Small intestine (tissue), 7 donors: ENCODE measurements at regions not wholly inside any gene's neighbourhood (a gene's known extent, or its start where the extent isn't known, plus 50 kb on each side); places are given as distances from the start of the nearest gene placed in this dataset.
A peak's percentile ranks its signal among the peaks of the same experiment; 100 is the strongest.

Source experiments
- DNase-seq, 2 donors: peaks; one replicate each; pipeline versions ENCODE4 v3.0.0 to v3.0.0-alpha.2; 2013
- FAIRE-seq: peaks from 2 replicates; lab custom pipeline; 2012; peaks lifted over from hg19 to GRCh38; lab: Jason Lieb, UNC
- H3K27ac ChIP-seq, 3 donors: one replicate each; pipeline ENCODE4 v1.5.1; 2013; ENCODE audit warnings: low read length in 2 of 3, mild to moderate bottlenecking in 2 of 3, control low read depth in 1 of 3, inconsistent platforms in 1 of 3, low read depth in 1 of 3, moderate library complexity in 1 of 3
- H3K27me3 ChIP-seq, 3 donors: one replicate each; pipeline ENCODE4 v1.6.1; 2013; ENCODE audit warnings: low read length in 3 of 3, inconsistent platforms in 1 of 3; ENCODE audit not compliant: control insufficient read depth in 3 of 3, insufficient read depth in 3 of 3
- H3K36me3 ChIP-seq, 3 donors: one replicate each; pipeline ENCODE4 v1.6.1; 2013; ENCODE audit warnings: low read length in 3 of 3, inconsistent platforms in 1 of 3, low read depth in 1 of 3, mild to moderate bottlenecking in 1 of 3, moderate library complexity in 1 of 3; ENCODE audit not compliant: control insufficient read depth in 3 of 3, insufficient read depth in 2 of 3
- H3K4me1 ChIP-seq, 3 donors: one replicate each; pipeline ENCODE4 v1.6.1; 2013; ENCODE audit warnings: low read length in 2 of 3, inconsistent platforms in 1 of 3, low read depth in 1 of 3, mild to moderate bottlenecking in 1 of 3, moderate library complexity in 1 of 3; ENCODE audit not compliant: control insufficient read depth in 3 of 3, insufficient read depth in 2 of 3
- H3K4me3 ChIP-seq, 3 donors: one replicate each; pipeline ENCODE4 v1.5.1; 2013; ENCODE audit warnings: low read length in 3 of 3, control low read depth in 1 of 3, inconsistent platforms in 1 of 3, low read depth in 1 of 3, mild to moderate bottlenecking in 1 of 3, moderate library complexity in 1 of 3
- H3K9me3 ChIP-seq, 2 donors: one replicate each; pipeline ENCODE4 v1.6.1; 2013; ENCODE audit warnings: low read depth in 1 of 2, low read length in 1 of 2; ENCODE audit not compliant: control insufficient read depth in 2 of 2, insufficient read depth in 1 of 2
- WGBS, 3 donors: extraction: QIAGEN DNeasy Blood & Tissue Kit; methylation state at CpG; one replicate each; pipeline ENCODE4 v1.1.7; 2013; 5-methylcytosine and 5-hydroxymethylcytosine counted together
- donor health status: healthy with polysubstance abuse.
- donor health status: control.
- donor health status: control.
- donor health status: Bipolar disorder and iron deficiency.
- donor health status: healthy.

DNA sequence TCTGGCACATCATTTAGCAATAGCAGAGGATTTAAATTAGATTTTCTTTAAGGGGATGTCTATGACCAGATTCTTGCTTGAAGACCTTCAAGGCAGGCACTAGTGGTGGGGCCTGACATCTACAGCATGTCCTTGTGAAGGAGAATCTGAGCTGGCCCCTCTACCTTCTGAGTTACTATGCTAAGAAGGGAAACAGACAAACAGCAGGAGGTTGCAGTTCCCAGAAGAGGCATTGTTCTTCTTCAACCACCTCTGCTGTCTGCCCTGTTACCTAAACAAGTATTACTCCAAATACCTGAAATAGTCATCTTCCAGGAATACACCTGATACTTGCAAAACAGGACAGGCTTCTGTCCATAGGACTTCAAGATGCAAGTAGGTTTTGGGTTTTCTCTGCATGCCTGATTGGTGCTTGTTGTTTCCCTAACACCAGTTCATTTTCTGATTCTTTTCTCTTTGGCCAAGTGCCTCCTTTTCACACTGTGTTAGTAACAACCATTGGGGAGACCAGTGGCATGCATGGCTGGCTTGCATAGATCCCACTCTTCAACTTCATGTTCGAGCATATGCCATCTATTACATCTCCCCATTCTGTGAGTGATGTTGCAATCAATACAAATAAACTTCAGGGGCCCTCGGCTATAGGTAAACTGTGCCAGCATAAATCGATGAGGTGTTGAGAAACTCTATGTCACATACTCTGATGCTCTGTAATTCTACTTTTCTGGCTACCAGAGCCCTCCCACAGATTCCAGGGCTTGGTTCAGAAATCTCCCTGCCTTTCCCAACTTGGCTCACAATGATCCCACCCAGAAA lies 93.0 kb upstream of the DUSP10 start:
- FAIRE-seq, result no peak
- no peak overlapping the region for H3K27ac ChIP-seq
- no peak overlapping the region for H3K4me3 ChIP-seq
- no peaks in the 10 kb centered on the region for H3K36me3 ChIP-seq
- WGBS, 3 donors, result 63 to 88% (median 77%) methylated on average over 3 of the region's 3 CpGs
- H3K27me3 ChIP-seq, result no peaks in the 10 kb centered on the region
- H3K9me3 ChIP-seq, result no peaks in the 10 kb centered on the region
- H3K4me1 ChIP-seq, result no peaks in the 10 kb centered on the region
- no peak for DNase-seq

DNA sequence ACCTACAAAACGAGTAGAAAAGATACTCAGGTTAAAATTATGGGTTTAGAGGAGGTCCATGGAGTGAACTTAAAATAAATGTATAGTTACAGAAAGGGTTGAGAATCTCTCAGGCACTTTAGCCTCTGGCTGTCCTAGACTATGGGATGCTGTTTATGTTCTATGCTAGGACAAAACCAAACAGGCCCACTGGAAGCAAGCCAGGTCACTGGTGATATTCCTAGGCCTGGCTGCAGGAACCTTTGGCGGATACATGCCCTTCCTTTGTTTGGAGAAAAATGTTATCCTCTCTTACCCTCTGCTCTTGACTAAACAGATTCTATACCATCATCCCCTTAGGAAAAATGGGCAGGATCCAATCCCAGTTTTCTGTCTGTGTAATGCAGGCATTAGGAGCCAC lies 90.7 kb upstream of the DUSP10 start:
- H3K4me1 ChIP-seq, result no peaks in the 10 kb centered on the region
- 46 to 53% (median 46%) methylated on average over 2 of the region's 2 CpGs for WGBS, 3 donors
- FAIRE-seq, result no peak
- no peak overlapping the region for H3K27ac ChIP-seq
- no peaks in the 10 kb centered on the region for H3K9me3 ChIP-seq
- no peaks in the 10 kb centered on the region for H3K36me3 ChIP-seq
- H3K4me3 ChIP-seq, result no peak overlapping the region
- H3K27me3 ChIP-seq, result no peaks in the 10 kb centered on the region
- DNase-seq, result no peak

DNA sequence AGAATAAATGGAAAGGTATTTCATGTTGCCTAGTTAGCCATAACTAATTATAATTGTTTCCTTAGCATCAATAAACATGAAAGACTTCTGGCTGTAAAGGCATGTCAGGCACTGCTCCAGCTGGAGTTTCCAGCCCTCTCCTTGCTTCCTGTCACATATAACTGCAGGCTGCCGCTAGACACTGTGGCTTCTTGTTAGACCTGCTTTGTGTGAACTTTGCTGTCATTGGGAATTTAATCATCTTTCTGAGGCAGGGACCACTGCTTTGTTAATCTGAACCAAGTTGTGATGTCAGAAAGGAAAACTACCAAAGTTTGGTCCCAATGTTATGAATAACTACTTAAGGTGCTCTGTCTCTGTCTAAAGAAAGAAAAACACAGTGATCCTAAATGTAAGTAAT lies 90.3 kb upstream of the DUSP10 start:
- Histone ChIP-seq H3K4me3 (no peak overlapping the region), H3K27me3 (no peaks in the 10 kb centered on the region), H3K36me3 (no peaks in the 10 kb centered on the region), H3K4me1 (no peaks in the 10 kb centered on the region), H3K9me3 (no peaks in the 10 kb centered on the region), H3K27ac (no peak overlapping the region)
- FAIRE-seq (no peak), DNase-seq (no peak)
- WGBS, 3 donors, result 52 to 86% (median 65%) methylated on average over 1 of the region's 1 CpG

DNA sequence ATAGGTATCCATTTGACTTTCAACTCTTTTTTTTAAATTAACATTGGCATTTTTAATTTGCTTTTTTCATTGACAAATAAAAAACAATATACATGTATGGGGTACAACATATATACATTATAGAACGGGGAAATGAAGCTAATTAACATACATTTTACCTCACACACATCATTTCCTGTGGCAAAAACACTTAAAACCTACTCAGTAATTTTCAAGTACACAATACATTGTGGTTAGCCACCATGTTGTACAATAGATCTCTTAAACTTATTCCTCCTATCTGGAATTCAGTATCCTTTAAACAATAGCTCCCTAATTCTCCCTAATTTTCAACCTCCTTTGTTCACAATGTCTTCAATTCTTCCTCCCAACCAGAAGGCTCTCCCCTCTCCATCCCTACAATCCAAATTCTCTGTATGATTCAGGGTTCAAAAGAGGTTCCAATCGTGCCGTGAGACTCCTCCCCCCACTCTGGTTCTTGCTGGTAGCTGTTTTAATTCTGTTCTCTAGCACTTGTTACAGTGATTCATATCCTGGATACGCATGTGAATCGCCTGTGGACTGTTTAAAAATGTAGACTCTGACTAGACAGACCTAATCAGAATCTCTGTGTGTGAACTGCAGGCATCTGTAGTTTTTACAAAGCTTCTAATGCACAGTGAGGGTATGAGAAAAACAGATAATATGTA lies 87.6 kb upstream of the DUSP10 start:
- no peak for FAIRE-seq

DNA sequence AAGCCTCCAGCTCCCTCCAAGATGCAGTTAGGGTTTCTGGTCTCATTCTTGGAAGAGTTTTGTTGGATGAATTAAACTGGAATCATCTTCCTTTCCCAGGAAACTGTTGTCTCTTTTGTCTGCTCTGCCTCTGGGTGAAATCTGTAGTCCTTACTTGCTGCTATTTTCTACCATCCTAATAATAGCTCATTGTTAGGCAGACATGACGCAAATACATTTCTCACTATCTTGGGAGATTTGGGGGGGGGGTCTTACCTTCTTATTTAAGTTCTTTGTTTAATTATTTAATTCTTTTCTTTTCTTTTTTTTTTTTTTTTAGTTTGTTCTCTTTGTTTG lies 85.4 kb upstream of the DUSP10 start:
- Histone ChIP-seq H3K36me3 (no peaks in the 10 kb centered on the region), H3K4me1 (no peaks in the 10 kb centered on the region), H3K27me3 (no peaks in the 10 kb centered on the region), H3K4me3 (no peak overlapping the region), H3K9me3 (no peaks in the 10 kb centered on the region), H3K27ac (peak overlapping the region in 1 of 3 donors; percentile 39)
- FAIRE-seq (no peak), DNase-seq (no peak)
- 88 to 97% (median 93%) methylated on average over 1 of the region's 1 CpG for WGBS, 3 donors

More for the DNA sequence above, 87.6 kb upstream of the DUSP10 start:
- Histone ChIP-seq H3K4me3 (no peak overlapping the region), H3K4me1 (no peaks in the 10 kb centered on the region), H3K36me3 (no peaks in the 10 kb centered on the region), H3K27ac (peak overlapping the region in 1 of 3 donors; percentile 18), H3K9me3 (no peaks in the 10 kb centered on the region), H3K27me3 (no peaks in the 10 kb centered on the region)
- WGBS, 3 donors, result 43 to 48% (median 46%) methylated on average over 5 of the region's 5 CpGs
- peak in 1 of 2 donors; percentile 37 for DNase-seq

DNA sequence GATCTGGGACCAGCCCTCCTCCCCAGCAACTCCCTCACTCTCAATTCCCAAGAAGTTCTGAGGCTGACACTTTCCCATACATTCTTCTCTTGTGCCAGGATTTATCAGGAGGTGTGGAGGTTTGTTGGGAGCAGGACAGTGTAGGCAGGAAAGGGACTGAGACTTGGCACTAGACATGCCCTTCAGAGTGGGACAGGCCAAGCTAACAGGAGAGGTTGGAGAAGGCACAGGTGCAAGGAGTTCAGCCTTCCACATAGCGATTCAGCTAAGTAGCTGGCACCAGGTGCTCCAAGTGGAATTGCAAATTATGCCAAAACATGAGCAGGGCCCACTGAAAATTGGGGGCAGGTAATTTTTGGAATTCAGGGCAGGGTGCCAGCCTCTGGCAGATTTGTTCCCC lies 83.0 kb upstream of the DUSP10 start:
- Histone ChIP-seq H3K36me3 (no peaks in the 10 kb centered on the region), H3K27ac (no peak overlapping the region), H3K27me3 (no peaks in the 10 kb centered on the region), H3K4me3 (no peak overlapping the region), H3K4me1 (no peaks in the 10 kb centered on the region), H3K9me3 (no peaks in the 10 kb centered on the region)
- WGBS, 3 donors, result 78 to 95% (median 85%) methylated on average over 1 of the region's 1 CpG
- FAIRE-seq, result no peak
- no peak for DNase-seq

DNA sequence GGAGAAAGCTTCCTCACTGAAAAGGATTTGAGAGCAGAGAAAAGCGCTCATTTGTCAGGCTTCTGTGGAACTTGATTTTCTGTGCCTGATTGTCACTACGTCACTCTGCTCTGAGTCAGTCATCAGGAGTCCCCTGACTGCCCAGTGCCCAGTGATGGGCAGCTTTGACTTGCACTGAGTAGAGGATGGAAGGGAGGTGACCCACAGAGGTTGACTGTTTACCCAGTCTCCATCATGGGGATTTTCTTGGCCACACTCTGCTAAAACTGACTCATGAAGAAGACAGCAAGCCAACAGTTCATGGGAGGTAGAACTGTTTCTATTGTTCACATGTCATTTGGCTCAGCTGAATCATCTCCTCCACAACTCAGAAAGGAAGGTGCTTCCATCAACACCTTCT lies 82.1 kb upstream of the DUSP10 start:
- Histone ChIP-seq H3K9me3 (no peaks in the 10 kb centered on the region), H3K4me3 (no peak overlapping the region), H3K4me1 (no peaks in the 10 kb centered on the region), H3K36me3 (no peaks in the 10 kb centered on the region), H3K27me3 (no peaks in the 10 kb centered on the region), H3K27ac (no peak overlapping the region)
- DNase-seq, result no peak
- no peak for FAIRE-seq
- WGBS, 3 donors, result 90 to 92% (median 91%) methylated on average over 2 of the region's 2 CpGs

DNA sequence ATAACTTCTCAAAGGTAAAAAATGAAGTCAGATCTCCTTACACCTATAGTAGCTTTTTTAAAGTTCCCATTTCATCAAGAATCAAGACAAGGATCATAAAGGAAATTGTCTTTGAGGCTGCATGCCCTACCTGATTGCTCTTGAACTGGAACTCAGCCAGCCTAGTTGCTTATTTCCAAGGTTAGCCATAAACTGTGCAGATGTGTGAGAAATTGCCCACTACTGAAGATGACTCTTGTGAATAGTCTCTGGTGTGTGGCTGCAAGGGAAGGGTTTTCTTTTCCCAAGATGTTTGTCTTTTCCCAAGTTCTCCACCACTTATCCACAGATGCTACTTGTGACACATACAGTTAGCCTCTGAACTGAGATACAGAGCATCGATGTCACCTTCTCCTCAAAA lies 81.7 kb upstream of the DUSP10 start:
- no peaks in the 10 kb centered on the region for H3K27me3 ChIP-seq
- H3K4me1 ChIP-seq, result no peaks in the 10 kb centered on the region
- H3K27ac ChIP-seq, result no peak overlapping the region
- no peak overlapping the region for H3K4me3 ChIP-seq
- H3K9me3 ChIP-seq, result no peaks in the 10 kb centered on the region
- 51 to 86% (median 79%) methylated on average over 1 of the region's 1 CpG for WGBS, 3 donors
- DNase-seq (no peak), FAIRE-seq (no peak)
- H3K36me3 ChIP-seq, result no peaks in the 10 kb centered on the region
